ENCODE measurements at regions not wholly inside any gene's neighbourhood (a gene's known extent, or its start where the extent isn't known, plus 50 kb on each side); places are given as distances from the start of the nearest gene placed in this dataset.

DNA sequence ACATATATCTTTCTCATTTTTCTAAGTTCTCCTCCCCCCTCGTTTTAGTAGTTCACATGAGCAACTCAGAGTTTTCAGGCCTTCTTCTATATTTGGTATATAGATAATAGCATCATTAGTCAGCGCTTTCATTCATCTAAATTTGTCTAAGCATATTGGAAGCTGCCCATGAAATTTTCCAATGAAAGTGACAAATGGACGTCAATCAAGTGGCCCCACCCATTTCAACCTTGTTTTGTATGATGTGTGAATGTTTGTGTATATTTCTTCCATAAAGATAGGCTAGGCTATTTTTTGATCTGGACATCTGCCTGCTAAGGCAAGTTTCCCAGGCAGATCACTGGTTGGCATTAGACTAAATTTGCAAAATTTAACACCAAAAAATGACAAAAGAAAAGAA is 104.0 kb upstream of the SSBP2 start:
- no peak for DNase-seq

DNA sequence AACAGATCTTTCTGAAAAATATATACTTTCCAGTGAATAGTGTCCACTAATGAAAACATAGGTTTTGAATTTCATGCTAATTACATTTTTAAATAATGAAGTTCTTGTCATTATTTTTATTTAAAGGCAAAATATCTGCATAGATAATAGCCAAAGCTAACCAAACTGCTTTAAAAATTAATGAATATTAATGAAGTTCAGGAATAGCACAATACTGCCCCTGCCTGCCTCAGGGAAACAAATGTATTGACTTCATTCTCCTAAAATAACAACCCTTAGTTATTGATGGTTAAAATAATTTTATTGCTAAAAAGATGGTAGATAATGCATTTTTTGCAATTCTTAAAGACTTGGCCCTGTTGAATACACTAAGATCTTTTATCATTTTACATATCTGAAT is 103.6 kb upstream of the SSBP2 start:
- no peak for DNase-seq

DNA sequence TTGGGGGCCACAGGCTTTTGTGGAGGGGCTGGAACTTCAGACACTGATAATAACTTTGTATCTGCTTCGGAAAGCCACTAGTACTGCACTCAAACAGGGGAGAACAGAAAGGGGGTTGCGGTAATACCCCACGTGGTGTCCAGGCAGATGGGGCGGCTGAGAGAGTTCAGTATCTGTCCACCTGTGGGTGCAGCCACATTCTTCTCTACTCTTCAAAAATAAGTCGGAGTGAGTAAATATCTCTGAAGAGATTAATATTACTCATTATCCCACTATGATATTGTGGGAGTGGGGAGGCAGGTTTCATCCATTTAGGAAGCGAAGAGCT is 102.1 kb upstream of the SSBP2 start:
- no peak for DNase-seq

DNA sequence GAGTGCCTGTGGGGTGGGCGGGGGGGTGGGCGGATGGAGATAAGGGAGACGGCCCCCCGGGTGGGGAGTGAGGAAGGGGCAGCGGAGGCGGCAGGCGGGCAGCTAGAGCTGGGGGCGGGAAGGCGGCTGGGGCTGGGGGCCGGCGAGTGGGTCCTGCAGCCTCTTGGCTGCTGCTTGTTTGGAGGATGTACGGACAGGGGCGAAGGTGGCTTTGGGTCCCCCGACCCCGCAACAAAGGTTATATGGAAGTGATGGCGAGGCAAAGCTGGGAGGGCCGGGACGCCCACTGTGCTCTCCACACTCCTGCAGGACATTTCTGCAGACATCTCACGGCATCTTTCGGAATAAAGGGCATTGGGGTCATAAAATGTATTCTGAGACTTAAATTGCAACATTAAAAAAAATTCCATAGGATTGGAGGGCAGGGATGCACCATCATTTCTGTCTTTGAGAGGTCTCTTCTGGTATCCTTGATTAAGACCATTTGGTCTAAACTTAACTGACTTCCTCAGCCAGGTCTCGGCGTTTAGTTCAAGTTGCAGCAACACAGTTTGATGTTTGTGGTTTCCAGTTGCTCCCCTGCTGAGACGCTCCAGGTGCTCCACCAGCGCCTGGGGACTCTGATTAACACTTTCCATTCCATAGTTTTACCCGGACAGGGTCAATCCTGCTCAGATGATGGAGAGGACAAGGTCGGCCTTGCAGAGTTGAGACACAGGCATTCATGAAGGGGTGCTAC is 101.6 kb upstream of the SSBP2 start:
- peak in 1 of 2 donors; percentile 11 for DNase-seq

DNA sequence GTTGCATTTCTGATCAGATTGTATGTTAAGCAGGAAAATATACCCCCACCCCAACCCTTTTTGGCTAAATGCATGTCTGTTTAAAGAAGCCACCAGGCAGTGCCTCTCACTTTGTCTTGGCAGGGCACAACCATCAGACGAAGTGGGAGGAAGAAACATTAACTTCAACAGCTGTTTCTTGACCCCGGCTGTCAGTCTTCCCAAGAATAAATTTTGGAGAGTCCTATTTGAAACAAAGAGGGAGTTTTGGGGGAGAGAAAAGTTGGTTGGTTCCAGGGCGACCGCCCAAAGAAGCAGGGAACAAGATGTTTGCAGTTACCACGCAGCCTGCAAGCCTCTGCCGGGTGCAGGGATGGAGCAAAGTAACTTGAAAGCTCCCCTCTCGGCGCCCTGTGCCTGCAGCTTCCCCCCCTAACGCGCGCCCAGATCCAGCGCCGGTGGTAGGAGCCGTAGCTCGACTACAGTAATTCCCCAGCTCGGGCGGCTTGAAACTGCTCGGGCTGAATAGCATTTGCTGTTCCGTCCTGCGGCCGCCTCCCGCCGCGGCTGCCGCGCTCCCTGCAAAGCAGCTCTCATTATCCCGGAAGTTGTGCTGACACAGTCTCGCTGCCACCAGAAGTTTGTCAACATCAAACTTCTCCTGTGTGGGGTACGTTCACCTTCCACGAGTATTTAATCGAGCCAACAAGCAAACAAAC is 100.7 kb upstream of the SSBP2 start:
- peak; percentile 91 for DNase-seq

DNA sequence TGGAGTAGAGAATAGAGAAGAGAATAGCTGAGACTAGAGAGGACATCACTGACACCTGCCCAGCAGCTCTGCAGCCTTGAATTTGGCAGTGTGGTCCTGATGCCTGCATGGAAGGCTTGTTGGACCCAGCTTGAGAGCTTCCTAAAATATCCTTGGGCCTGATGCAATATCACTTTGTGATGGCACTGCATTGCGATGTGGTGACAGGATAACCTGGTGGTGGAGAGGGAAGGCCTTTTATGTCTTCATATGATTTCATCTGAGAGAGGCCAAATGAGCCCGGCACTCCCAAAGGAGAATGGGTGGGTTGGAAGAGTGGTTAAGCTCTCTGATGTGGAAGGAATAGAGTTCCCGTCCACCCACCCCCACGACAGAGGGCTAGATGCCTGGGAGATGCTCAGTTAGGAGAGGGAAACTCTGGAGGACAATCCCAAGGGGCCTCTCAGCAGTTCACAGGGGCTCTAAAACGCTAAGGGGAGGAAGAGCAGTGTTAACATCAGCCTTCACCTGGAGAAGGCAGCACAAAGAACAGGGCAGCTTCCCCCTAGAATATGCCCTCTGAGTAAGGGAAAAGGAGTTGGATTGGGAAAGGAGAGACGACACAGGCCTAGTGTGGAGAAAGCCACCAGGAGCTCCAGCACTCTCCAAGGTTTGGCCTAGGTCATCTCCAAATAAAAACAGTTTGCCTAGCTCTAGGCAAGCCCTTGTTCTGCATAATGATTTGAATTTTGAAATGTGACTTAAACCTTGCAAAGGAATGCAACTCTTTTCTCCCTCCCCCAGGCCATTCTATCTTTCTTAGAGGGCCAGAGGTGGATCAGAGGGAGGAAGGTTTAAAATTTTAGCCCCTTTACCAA is 99.8 kb upstream of the SSBP2 start:
- DNase-seq: no peak

DNA sequence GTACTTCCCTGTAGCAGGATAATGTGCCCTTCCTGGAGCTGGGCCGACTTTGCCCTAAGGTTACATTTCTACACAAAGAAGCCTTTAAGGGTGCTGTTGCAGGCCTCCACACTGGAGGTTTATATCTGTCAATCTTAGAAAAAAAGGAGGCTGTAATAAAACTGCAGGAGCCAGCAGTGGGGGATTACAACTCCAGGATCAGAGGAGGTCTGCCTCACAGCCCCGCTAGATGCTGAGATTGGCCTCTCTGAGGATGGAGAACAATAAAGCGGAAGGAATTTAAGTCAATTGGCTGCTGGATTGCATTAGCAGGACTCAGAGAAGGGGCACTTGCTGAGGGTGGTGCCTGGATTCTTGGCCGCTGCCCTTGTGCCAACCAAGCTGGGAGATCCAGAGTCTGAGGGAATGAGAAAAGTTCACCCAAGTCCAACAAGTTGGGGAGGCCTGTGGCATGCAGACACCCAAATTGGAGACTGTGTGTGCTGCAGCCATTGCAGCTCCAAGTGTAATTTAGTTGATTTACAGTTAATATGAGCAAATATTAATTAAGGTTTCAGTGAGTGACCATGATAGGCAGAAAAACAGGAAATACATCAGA is 99.0 kb upstream of the SSBP2 start:
- no peak for DNase-seq

DNA sequence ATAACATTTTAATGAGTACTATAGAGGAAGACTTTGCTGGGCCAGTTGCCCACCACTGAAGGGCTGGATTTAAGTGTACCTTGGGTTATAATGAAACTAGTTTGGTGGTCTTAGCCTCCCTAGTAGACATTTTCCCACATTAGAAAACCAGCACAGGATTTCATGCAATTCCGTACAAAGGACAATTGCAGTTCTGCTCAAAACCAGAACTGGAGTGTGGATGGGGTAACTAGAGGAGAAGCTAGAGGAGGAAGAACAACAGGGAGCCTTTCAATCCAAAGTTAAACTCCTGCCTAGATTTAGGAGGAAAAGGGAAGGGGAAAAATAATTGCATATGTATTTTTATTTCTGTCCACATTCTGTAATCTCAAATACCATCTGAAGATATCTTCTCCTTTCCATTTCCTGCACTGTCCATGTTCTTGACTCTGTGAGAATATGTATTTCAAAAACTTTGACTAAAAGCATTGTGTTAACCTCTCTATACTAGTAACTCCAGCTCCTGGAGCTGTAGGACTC is 97.5 kb upstream of the SSBP2 start:
- no peak for DNase-seq

DNA sequence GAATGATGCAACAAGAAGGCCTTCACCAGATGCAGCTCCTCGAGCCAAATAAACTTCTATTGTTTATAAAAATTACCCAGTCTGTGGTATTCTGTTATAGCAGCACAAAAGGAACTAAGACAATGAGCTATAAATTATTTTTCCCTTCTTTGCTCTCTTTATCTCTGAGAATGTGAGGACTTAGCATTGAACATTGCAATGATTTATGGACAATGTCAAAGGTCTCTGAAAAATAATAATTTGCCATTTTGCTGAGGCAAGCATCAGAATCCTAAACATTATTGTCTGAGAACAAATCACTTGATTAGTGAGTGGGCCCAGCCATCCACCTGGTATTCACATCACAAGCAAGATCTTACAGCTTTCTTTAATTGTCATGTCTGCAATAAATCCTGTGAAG is 95.4 kb upstream of the SSBP2 start:
- DNase-seq: no peak

DNA sequence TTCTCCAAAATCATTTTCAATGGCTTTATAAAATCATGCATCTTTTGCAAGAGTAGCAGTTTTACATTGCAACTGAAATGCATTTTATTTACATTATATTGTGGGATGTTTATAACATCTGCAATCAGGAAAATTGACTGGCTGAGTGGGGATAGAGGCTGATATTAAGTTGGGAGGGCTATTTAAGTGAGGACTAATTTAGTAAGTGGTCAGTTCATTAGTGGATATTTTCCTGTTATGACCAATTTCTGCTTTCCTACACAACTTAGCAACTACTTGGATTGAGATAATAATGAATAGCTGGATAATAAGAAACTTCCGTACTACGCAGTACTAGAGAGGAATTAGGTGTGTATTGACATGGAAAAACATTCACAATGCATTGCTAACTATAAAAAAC is 92.9 kb upstream of the SSBP2 start:
- no peak for DNase-seq

DNA sequence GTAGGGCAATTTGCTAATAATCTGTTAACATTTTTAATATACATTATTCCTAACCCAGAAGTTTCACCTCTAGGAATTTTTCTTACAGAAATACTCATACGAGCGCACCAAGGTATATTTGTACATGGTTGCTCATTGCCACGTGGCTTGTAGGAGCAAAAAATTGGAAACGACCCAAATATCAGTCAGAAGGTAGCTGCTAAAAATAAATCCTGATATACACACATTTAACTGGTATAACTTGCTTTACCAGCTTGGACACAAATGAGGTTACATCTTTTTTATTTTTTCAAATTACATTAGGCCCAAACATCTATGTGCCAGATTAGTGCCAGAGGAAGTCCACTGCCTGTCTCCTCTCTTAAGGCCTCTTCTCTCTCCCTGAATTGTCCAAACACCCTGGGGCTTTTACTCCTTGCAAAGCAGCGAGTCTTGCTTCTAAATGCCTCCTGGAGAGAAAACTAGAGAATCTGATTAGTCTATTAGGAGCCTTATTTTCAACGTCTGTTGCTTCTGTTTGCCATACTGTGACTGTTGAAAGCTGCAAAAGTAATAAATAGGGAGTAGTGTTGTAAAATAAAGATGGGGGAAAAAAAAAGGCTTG is 92.0 kb upstream of the SSBP2 start:
- no peak for DNase-seq

DNA sequence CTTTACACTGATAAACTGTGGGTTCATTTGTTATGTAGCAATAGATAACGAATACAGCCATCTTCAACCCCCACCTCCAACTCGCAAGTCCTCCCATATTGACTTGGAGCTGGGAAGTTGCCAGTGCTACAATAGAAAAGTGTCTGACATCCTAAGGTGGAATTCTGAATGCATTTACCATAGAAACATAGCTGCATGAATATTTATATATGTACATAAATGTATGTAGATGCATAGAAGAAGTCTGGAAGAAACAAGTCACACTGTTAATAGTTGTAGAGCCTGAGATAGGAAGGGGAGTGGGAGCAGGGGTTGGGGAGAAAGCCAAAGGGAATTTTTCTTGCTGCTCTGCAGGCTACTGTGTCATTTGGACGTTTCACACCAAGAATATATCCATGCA is 88.1 kb upstream of the SSBP2 start:
- no peak for DNase-seq

DNA sequence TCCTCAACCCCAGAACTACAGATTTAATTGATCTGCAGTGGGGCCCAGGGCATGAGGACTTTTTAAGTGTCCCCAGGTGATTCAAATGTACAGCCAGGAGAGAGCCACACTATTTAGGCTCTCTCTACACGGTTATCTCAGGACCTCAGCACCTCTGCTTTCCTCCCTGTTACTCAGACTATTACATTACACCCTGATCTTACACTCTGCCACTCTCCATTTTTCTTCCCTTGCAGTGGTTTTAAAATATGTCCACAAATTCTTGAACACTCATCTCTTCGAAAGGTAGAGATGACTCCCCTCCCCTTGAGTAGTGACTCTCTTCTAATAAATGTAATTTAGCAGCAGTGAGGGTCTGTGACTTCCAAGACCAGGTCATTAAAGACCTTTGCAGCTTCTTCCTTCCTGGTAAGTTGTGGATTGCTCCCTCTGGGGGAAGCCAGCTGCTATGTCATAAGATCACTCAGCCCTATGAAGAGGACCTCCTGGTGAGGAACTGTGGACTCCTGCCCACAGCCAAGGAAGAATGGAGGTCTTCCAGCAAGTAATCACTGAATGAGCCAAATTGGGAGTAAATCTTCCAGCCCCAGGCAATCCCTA is 87.5 kb upstream of the SSBP2 start:
- peak; percentile 45 to 51 for DNase-seq

DNA sequence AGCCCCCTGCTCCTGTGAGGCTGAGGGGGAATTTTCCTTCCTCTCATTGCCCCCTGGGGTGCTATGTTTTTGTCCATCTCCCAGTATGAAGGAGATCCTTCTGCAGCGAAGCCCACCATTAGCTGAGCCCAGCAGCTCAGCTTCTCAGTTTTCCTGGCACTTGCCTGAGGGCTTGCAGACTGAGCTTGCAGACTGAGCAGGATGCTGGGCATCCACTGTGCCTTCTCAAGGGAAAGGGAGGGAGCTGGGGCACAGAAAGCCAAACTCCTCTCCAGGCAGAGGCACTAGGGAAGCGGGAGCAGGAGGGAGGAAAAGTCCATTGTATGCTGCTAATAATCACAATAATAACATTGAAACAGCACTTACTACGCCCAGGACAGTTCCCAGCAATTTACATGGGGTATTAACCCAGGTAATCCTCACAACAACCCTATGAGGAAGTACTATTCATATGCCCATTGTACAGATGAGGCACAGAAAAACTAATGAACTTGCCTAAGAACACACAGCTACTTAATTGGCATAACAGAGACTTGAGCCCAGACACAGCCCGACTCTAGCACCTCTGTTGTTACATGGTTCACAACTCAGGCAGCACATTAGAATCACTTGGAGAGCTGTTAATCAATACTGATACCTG is 86.9 kb upstream of the SSBP2 start:
- DNase-seq: no peak

DNA sequence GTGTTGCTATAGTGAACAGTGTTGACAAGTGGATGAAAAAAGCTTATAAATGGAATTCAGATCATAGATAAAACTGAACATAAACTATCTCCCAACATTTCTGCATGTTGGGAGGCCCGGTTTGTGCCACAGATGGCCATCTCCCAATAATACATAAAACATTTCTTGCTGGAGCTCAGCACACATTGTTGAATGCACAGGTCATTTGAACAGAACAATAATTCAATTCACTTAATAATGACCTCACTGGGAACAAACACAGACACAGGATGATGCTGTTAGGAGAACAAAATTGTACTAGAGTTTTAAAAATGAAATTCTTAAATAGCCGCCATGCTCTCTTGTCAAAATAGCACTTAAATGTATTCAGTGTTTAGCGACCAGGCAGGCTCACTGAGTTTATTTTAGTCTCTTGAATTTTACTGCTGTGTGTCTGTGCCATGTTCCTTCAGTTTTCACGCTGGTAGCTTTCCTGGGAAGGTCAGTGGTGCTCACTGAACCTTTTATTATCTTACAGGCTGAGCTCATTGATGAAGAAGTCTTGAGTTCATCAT is 85.0 kb upstream of the SSBP2 start:
- DNase-seq: no peak

DNA sequence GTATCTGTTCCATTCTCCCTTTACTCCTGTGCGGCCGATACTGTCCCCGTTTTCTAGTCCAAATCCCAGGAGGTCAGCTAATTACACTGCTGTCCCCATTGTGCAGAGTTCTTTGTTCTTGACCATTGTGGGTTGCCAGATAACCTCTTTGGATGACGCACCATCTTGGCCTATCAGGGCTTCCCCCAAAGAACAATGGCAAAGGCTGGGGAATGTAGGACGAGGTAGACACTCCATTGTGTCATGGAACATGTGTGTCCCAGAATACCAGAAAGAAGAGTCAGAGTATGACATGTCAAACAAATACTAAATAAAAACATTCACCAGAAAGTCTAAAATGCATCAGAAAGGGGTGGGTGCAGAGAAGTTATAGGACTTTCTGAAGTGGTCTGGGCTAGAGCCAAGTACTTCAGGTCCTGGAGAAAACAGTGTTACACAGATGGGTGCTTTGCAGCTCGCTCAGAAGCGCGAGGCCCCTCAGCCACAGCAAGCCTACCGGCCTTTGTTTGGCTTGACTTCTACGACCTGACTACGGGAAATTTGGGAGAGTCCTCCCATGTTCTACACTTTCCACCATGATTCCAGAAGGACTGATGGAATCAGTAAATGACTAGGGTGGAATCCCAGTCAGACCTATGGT is 83.2 kb upstream of the SSBP2 start:
- DNase-seq: no peak

DNA sequence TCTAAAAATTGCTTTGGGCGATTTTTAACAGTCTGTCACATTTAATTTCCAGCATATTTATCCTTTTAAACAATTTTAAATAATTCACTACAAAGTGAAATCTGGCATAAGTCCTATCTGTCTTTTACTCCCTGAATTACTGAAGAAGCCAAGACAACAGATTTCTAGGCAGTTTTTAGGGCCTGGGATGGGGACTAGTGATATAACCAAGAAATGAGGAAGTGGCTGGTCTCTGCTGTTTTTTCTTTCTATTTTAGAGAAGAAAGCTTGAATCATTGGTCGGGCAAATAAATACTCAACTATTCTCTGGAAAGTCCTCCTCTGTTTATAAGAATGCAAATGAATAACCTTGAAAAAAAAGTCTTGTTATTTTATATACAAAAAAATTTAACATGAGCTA is 79.7 kb upstream of the SSBP2 start:
- DNase-seq: no peak

DNA sequence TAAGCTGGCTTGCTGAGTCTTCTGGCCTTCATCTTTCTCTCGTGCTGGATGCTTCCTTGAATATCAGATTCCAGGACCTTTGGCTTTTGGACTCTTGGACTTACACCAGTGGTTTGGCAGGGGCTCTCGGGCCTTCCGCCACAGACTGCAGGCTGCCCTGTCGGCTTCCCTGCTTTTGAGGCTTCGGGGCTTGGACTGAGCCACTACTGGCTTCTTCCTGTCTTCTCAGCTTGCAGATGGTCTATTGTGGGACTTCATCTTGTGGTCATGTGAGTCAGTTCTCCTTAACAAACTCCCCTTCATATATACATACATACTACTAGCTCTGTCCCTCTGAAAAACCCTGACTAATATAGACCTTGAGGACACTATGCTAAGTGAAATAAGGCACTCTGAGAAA is 78.3 kb upstream of the SSBP2 start:
- DNase-seq: no peak

DNA sequence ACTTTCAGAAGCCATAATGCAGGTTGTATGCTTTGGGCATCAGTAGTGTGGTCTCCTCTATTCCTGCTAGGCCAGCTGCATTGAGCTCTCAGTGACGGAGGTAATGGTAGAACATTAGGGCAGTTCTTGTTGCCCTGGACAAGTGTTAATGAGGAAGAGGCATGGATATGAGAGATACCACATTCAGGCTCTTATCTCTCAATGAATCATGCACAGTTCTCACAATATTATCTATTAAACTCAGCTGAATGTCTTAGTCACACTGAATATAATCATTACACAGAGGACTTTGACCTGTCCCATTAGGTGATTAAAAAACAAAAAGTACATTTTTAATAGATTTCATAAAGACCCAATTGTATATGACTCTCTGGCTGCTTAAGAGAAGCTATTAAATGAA is 76.6 kb upstream of the SSBP2 start:
- DNase-seq: no peak

DNA sequence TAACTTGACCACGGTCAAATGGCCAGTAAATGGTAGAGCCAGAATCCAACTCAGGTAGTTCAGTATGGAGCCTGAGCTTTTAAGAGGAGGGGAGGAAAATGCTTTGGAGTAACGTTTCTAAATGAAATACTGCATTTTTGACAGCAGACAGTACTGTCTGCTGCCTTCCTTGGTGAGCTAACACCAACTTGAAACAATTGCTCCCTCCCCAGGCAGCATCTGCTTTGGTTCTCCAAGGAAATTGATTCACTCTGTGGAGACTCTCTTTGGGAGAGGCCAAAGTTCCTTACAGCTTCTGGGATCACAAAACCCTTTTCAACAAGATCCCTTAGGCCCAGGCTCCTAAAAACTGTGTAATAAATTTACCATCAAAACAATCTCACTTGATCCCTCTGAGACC is 75.2 kb upstream of the SSBP2 start:
- no peak for DNase-seq

DNA sequence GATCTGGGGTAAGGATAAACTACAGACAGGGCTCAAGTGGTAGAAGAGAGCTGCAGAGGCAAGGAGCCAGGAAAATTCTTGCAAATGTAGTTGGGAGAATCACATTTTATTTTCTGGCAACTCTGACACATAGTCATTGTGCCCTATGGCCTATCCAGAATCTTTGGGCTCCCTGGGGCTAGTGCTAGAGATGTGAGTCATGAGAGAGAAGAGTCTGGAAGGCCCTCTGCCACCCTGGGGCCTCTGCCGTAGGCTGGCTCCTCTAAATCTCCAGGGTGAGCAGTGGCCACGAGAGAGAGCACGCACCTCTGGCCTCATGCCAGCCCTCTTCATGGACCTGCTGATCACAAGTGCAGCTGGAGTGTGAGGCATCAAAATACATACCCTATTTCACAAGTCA is 74.3 kb upstream of the SSBP2 start:
- DNase-seq: no peak
